RWPE2 (cell line): ENCODE measurements at regions not wholly inside any gene's neighbourhood (a gene's known extent, or its start where the extent isn't known, plus 50 kb on each side); places are given as distances from the start of the nearest gene placed in this dataset.

ENCODE experiments used
- ATAC-seq: fragments of 200-7000 bp; cut with Tn5 transposase; 3 replicates; pipeline ENCODE4 v1.9.1; 2021; ENCODE audit warnings: low read depth
- DNase-seq: peaks from one replicate; pipeline ENCODE4 v3.0.0-alpha.2; 2020; ENCODE audit warnings: low spot score
- H3K27ac ChIP-seq: fragments of 450-650 bp; 2 replicates; pipeline ENCODE4 v1.5.1; 2017; ENCODE audit warnings: mild to moderate bottlenecking; ENCODE audit not compliant: poor library complexity, severe bottlenecking
- H3K27me3 ChIP-seq: fragments of 250-450 bp; sonication (Bioruptor Pico); 2 replicates; pipeline ENCODE4 v1.5.1; 2021; ENCODE audit warnings: mild to moderate bottlenecking, moderate library complexity; ENCODE audit not compliant: insufficient read depth, poor library complexity, severe bottlenecking
- H3K36me3 ChIP-seq: fragments of 250-450 bp; sonication (Bioruptor Pico); 2 replicates; pipeline ENCODE4 v1.5.1; 2020; ENCODE audit warnings: low read depth, mild to moderate bottlenecking, moderate library complexity
- H3K4me1 ChIP-seq: fragments of 250-450 bp; sonication (Bioruptor Pico); 2 replicates; pipeline ENCODE4 v1.5.1; 2021; ENCODE audit warnings: mild to moderate bottlenecking, moderate library complexity; ENCODE audit not compliant: insufficient read depth, poor library complexity, severe bottlenecking
- H3K4me3 ChIP-seq: fragments of 250-450 bp; sonication (Bioruptor Pico); 2 replicates; pipeline ENCODE4 v1.5.1; 2021; ENCODE audit warnings: mild to moderate bottlenecking, moderate library complexity; ENCODE audit not compliant: severe bottlenecking
- H3K9me3 ChIP-seq: fragments of 250-450 bp; sonication (Bioruptor Pico); 2 replicates; pipeline ENCODE4 v1.5.1; 2021; ENCODE audit warnings: mild to moderate bottlenecking, moderate library complexity; ENCODE audit not compliant: severe bottlenecking
- TF ChIP-seq, protein P1 (sequence below): fragments of 450-650 bp; IDR thresholded peaks from one replicate; pipeline ENCODE4 v1.5.1; 2017; ENCODE audit warnings: mild to moderate bottlenecking, moderate library complexity; ENCODE audit not compliant: poor library complexity, severe bottlenecking

DNA sequence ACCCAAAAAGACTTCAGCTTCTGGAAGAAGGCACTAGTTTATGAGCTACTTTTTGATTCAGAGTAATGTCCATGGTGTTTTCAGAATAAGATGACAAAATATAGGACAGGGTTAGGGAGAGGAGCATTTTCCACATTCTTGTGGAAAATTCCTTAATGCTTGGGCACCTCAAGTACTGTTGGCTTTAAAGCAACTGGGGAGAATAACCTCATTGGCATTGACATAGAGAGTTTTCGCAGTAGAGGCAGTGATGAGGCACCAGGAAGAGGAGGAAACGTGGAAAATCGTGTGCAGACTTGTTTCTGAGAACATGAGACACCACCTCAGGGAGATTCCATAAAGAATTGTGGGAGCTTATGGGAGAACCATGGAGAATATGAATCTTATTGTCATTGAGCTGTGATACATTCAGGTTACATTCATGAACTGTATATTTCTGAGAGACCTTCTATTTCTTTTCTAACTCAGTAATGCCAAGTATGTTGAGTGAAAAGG lies 929.0 kb upstream of the NRXN1 start:
- Histone ChIP-seq H3K27me3 (no peaks in the 10 kb centered on the region), H3K36me3 (no peaks in the 10 kb centered on the region), H3K4me1 (no peaks in the 10 kb centered on the region), H3K4me3 (no peak overlapping the region), H3K27ac (no peak overlapping the region), H3K9me3 (no peaks in the 10 kb centered on the region)
- TF ChIP-seq, protein P1, sequence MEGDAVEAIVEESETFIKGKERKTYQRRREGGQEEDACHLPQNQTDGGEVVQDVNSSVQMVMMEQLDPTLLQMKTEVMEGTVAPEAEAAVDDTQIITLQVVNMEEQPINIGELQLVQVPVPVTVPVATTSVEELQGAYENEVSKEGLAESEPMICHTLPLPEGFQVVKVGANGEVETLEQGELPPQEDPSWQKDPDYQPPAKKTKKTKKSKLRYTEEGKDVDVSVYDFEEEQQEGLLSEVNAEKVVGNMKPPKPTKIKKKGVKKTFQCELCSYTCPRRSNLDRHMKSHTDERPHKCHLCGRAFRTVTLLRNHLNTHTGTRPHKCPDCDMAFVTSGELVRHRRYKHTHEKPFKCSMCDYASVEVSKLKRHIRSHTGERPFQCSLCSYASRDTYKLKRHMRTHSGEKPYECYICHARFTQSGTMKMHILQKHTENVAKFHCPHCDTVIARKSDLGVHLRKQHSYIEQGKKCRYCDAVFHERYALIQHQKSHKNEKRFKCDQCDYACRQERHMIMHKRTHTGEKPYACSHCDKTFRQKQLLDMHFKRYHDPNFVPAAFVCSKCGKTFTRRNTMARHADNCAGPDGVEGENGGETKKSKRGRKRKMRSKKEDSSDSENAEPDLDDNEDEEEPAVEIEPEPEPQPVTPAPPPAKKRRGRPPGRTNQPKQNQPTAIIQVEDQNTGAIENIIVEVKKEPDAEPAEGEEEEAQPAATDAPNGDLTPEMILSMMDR = no peak
- peak; percentile 35; the same call in 1 of the 3 replicates for ATAC-seq
- DNase-seq = no peak

DNA sequence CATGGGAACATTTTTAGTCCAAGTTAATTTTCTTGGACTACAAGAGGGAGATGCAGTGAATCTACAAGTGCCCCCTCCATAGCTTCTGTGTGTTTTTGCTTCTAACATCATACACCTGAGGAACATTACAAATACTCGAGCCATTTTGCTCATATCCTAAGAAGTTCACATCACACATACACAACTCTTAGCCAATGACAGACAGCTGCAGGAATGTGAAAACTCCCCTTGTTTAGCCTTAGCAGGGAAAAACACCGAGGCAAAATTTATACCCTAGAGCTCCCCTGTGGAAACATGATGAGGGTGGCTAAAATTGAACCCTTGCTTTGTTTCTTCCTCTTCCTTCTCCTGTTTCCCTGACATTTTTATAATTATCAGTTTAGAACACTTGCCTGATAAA lies 928.3 kb upstream of the NRXN1 start:
- Histone ChIP-seq H3K36me3 (no peaks in the 10 kb centered on the region), H3K27ac (no peak overlapping the region), H3K9me3 (no peaks in the 10 kb centered on the region), H3K4me3 (no peak overlapping the region), H3K27me3 (no peaks in the 10 kb centered on the region), H3K4me1 (no peaks in the 10 kb centered on the region)
- ATAC-seq (no peak), DNase-seq (no peak)
- TF ChIP-seq, protein P1 = no peak

DNA sequence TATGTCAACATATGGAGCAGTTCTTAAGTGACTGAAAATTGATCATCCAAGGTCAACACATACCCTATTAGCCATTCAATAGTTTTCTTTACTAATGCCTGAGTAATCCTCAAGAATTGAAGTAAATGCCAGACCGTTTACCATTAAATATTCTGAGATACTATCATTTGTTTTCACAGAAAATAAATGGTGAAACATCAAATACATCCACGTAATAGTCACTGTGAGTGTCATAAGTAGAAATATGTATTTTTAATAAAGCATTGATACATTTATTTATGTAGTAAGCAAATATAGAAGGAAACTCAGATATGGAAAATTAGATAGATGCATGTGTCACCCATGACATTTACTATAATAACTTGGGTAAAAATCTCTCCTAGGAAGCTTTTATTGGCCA lies 927.8 kb upstream of the NRXN1 start:
- Histone ChIP-seq H3K4me1 (no peaks in the 10 kb centered on the region), H3K9me3 (no peaks in the 10 kb centered on the region), H3K27me3 (no peaks in the 10 kb centered on the region), H3K27ac (no peak overlapping the region), H3K4me3 (no peak overlapping the region), H3K36me3 (no peaks in the 10 kb centered on the region)
- TF ChIP-seq, protein P1 = no peak
- ATAC-seq (no peak), DNase-seq (no peak)

DNA sequence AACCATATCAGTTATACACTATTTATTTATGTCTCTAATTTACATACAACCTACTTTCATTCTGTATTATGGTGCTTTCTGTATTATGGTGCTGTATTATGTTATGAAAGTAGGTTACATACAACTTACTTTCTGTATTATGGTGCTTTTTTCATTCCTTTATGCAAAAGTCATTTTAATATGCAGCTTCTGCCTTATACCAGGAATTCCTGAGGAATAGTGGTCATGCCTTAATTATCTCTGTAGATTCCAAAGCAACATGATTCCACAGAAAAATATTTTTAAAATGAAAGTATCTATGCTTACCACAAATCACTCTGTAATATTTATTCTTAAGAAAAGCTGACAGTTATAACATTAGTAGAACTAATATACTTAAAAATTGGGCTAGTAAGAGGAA lies 922.0 kb upstream of the NRXN1 start:
- Histone ChIP-seq H3K9me3 (no peaks in the 10 kb centered on the region), H3K27ac (no peak overlapping the region), H3K36me3 (no peaks in the 10 kb centered on the region), H3K27me3 (no peaks in the 10 kb centered on the region), H3K4me1 (no peaks in the 10 kb centered on the region), H3K4me3 (no peak overlapping the region)
- TF ChIP-seq, protein P1 = no peak
- no peak for ATAC-seq
- no peak for DNase-seq

DNA sequence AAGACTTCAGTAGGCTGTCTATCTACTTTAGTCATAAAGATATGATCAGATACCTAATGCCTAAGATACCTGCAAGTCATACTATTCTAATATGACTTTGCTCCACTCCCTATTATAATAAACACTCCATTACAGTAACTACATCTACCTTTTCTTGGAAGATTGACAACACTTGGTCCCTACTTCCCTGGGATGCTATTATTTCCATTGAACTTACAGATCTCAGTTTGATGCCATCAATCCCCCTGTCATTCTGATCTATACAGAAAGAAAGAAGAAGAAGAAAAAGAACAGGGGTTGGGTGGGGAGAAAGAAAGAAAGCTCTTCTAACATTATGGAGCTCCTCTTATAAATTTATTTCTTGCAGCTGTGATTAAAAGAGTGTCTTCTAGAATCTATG lies 889.1 kb upstream of the NRXN1 start:
- Histone ChIP-seq H3K27me3 (no peaks in the 10 kb centered on the region), H3K4me1 (peaks cover 20% of the 10 kb centered on the region), H3K36me3 (no peaks in the 10 kb centered on the region), H3K27ac (no peak overlapping the region), H3K9me3 (no peaks in the 10 kb centered on the region), H3K4me3 (no peak overlapping the region)
- TF ChIP-seq, protein P1 = no peak
- ATAC-seq = no peak
- DNase-seq = no peak
